HG02759 (cell line): ENCODE measurements at regions not wholly inside any gene's neighbourhood (a gene's known extent, or its start where the extent isn't known, plus 50 kb on each side); places are given as distances from the start of the nearest gene placed in this dataset.

Source experiments
- ATAC-seq: cut with Tn5 transposase; IDR thresholded peaks from one replicate; pipeline ENCODE4 v1.9.1; 2021; ENCODE audit warnings: mild to moderate bottlenecking, moderate library complexity; ENCODE audit not compliant: unreplicated experiment

GRCh38 chr6:144855375-144855774, 570.2 kb downstream of the UTRN start:
- ATAC-seq = no peak

GRCh38 chr6:144855812-144856531, 570.8 kb downstream of the UTRN start:
- ATAC-seq = no peak

- ATAC-seq = no peak
These were observed 571.5 kb downstream of the UTRN start for GRCh38 chr6:144856622-144857021.

GRCh38 chr6:144857086-144857485, 572.0 kb downstream of the UTRN start:
- no peak for ATAC-seq

GRCh38 chr6:144862769-144863168, 577.6 kb downstream of the UTRN start:
- no peak for ATAC-seq

- ATAC-seq = no peak
These were observed 582.6 kb downstream of the UTRN start for GRCh38 chr6:144867761-144868160.

- ATAC-seq = no peak
These were observed 585.6 kb downstream of the UTRN start for GRCh38 chr6:144870782-144871181.

- ATAC-seq = no peak
These were observed 588.7 kb downstream of the UTRN start for GRCh38 chr6:144873623-144874378.

GRCh38 chr6:144876689-144877088, 591.6 kb downstream of the UTRN start:
- ATAC-seq = no peak

GRCh38 chr6:144877118-144877517, 592.0 kb downstream of the UTRN start:
- ATAC-seq = no peak

- ATAC-seq = no peak
These were observed 593.4 kb downstream of the UTRN start for GRCh38 chr6:144878577-144878976.

- no peak for ATAC-seq
These were observed 594.3 kb downstream of the UTRN start for GRCh38 chr6:144879436-144879835.

GRCh38 chr6:144882425-144882824, 597.3 kb downstream of the UTRN start:
- no peak for ATAC-seq

GRCh38 chr6:144883915-144884314, 598.8 kb downstream of the UTRN start:
- no peak for ATAC-seq

- no peak for ATAC-seq
These were observed 600.7 kb downstream of the UTRN start for GRCh38 chr6:144885817-144886216.

GRCh38 chr6:144886682-144887081, 601.5 kb downstream of the UTRN start:
- no peak for ATAC-seq

- no peak for ATAC-seq
These were observed 603.5 kb downstream of the UTRN start for GRCh38 chr6:144888621-144889020.

GRCh38 chr6:144893680-144894151, 608.6 kb downstream of the UTRN start:
- no peak for ATAC-seq

GRCh38 chr6:144894240-144894639, 609.1 kb downstream of the UTRN start:
- ATAC-seq = no peak

GRCh38 chr6:144895313-144896278, 610.5 kb downstream of the UTRN start:
- no peak for ATAC-seq

- ATAC-seq = no peak
These were observed 611.2 kb downstream of the UTRN start for GRCh38 chr6:144896289-144896688.
